ENCODE measurements at regions not wholly inside any gene's neighbourhood (a gene's known extent, or its start where the extent isn't known, plus 50 kb on each side); places are given as distances from the start of the nearest gene placed in this dataset.
"Not testable (repeated sequence)": the region's sequence is repeated elsewhere in the genome, so short reads cannot be mapped to it uniquely, and the experiment has no call there.

DNA sequence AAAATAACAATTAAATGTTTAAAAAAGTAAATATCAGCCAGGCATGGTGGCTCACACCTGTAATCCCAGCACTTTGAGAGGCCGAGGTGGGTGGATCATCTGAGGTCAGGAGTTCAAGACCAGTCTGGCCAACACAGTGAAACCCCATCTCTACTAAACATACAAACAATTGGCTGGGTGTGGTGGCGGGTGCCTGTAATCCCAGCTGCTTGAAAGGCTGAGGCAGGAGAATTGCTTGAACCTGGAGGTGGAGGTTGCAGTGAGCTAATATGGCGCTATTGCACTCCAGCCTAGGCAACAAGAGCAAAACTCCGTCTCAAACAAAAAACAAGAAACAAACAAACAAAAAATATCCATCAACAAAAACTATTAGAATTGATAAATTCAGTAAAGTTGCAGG lies 77.5 kb downstream of the SNX5 start:
- DNase-seq (ENCODE audit: low spot score), result not testable (repeated sequence)

- DNase-seq (ENCODE audit: low spot score), result no peak
Observed at GRCh38 chr20:17890330-17890729, 78.3 kb downstream of the SNX5 start.

DNA sequence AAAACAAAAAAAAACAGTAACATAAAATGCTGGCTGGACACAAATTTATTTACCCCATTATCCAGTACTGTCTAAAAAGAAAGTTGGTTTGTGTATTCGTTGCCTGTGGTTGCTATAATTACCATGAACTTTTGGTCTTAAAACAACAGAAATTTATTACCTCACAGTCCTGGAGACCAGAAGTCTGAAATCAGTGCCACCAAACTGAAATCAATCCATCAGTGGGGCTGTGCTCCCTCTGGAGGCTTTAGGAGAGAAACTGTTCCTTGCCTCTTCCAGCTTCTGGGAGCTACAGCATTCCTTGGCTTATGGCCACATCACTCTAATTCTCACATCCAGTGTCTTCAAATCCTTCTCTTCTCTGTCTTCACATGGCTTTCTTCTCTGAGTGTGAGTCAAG lies 79.4 kb downstream of the SNX5 start:
- DNase-seq (ENCODE audit: low spot score), result no peak

DNA sequence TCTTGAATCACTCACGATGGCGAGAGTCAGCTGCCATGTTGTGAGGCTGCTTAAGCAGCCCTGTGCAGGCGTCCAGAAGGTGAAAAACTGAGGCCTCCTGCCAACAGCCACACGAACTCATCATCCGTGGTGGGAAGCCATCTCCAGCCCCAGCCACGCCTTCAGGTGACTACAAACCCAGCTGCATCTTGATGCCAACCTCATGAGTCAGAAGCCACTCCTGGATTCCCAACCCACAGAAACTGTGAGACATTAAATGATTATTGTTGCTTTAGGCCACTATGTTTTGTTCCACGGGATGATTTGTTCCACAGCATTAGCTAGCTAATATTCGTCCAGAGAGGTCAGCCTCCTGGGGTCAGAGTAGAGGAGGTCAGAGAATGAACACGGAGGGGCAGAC lies 80.5 kb downstream of the SNX5 start:
- no peak for DNase-seq (ENCODE audit: low spot score)

GRCh38 chr20:17887331-17888030 lies 81.1 kb downstream of the SNX5 start:
- DNase-seq (ENCODE audit: low spot score), result peak; percentile 77

DNA sequence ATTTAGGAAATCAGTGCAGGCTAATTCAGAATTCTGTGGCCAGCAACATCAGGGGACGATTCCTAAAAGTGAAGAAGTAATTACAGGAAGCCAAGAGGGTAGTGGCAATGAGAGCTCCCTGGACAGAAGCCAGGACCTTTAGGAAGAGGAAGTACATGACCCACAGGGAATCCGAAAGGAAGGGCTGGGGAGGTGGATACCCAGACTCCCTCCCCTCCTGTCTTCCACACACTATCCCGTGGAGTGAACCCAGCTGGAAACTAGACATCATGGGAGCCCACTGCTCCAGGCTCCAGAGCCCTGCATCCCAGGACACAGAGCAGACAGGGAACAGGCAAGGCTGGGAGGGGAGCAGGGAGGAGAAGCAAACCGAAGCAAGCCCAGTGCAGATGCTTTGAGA lies 83.0 kb downstream of the SNX5 start:
- no peak for DNase-seq (ENCODE audit: low spot score)

DNA sequence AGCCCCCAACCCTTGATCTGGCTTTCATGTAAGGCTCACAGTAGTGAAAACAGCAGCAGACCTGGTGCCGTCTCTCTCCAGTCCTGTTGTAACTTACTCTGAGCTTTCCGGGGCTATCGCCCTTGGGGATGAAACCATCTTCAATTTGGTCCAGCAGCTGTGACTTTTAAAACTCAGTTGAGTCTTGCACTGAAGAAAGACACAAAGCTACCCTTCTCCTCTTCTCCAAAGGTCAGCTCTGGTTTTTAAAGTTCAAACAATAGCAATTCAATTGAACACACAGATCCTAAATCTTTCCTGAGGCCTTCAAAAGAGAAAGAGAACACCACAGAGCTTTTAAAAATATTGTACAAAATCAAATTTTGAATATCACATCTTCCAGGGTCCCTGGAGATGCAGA lies 83.5 kb downstream of the SNX5 start:
- no peak for DNase-seq (ENCODE audit: low spot score)

DNA sequence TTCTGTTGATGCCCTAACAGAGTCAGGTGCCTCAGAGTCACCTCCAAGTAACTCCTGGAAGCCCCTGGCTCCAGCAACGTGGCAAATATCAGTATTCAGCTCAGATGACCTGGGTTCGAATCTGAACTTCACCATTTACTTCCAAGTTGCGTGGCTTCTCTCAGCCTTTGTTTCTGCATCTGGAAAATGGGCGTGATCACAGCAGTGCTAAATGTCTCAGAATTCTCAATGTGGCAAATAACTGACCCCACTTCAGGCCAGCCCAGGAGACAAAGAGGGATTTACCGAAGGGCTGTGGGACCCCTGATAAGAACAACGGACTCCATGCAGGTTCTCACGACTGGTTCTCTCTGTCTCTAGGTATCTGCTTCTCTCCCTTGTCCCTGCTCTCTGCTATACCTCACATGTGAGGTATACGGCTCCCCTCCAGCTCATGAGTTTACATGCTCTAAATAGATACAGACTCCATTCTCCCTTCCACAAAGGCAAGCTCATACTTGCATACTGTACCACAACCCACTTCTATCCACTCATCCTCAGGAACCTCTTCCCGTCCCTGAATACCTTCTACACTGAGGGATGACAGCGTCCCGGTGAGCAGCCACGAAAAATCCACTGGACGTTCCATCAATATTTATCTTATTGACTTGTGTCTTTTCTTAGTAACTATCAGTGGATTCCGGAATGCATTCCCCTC lies 84.1 kb downstream of the SNX5 start:
- DNase-seq (ENCODE audit: low spot score), result no peak

- DNase-seq (ENCODE audit: low spot score), result no peak
Observed at GRCh38 chr20:17883592-17884306, 84.8 kb downstream of the SNX5 start.

GRCh38 chr20:17882834-17883591 lies 85.6 kb downstream of the SNX5 start:
- DNase-seq (ENCODE audit: low spot score), result no peak

GRCh38 chr20:17882065-17882833 lies 86.3 kb downstream of the SNX5 start:
- peak; percentile 90 for DNase-seq (ENCODE audit: low spot score)

GRCh38 chr20:17881741-17882064 lies 86.9 kb downstream of the SNX5 start:
- no peak for DNase-seq (ENCODE audit: low spot score)

DNA sequence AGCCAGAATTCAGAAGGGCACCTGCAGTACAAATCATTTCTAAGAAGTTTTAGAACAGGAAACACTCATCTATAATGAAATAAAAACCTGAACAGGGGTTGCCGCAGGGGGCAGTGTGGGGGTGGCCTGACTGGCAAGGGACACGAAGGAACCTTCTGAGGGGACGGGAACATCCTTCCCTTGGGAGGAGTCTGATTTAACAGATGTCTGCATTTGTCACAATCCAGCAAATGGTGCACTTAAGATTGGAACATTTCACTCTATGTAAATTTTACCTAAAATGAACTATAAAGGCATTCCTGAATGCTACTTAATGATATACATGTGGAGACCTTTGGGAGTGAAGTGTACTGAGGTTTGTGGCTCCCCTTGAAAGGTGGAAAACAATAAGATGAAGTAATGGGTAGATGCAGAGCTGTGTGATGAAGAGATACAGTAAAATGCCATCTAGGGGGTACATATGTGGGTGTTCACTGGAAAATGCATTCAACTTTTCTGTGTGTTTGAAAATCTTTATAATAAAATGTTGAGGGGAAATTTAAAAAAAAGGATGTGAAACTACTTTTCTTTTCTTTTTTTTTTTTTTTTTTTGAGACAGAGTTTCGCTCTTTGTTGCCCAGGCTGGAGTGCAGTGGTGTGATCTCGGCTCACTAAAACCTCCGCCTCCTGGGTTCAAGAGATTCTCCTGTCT lies 89.5 kb downstream of the SNX5 start:
- no peak for DNase-seq (ENCODE audit: low spot score)

DNA sequence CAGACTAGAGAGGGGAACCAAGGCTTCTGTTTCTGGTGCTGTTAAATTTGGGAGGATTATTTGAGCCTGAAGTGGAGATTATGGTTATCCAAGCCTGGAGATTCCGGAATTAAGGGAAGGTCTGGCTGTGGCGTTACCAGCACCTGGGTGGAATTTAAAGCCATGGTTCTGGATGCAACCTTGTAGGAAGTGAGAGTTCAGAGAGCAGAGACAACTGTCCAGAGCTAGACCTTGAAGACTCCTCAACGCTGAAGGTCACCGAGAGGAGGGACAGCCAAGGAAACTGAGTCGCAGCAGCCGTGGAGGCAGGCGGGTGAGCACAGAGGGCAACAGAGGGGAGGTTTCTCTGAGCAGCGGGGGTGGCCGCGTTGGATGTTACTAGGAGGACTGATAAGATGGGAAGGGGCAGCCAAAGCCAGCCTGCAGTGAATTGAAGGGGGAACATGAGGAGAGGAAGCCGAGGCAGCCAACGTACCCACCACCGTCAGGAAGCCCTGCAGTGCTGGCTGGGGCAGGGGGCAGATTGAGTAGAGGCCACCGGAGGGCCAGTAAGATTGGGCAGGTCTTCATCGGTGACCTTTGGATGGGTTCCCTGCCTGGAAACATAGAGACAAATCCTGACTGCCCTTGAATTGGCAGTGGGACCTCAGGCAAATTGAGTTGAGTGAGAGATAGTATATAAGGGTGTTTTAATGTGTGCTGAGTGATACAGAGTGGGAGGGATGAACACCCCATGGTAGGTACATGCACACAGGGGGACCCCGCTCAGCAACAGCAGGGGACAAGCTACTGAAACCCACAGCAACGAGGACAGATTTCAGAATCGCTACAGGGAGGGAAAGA lies 90.3 kb downstream of the SNX5 start:
- DNase-seq (ENCODE audit: low spot score), result no peak

GRCh38 chr20:17875981-17876385 lies 92.6 kb downstream of the SNX5 start:
- DNase-seq (ENCODE audit: low spot score), result no peak

GRCh38 chr20:17875106-17875980 lies 93.3 kb downstream of the SNX5 start:
- DNase-seq (ENCODE audit: low spot score), result peak; percentile 62

- DNase-seq (ENCODE audit: low spot score), result no peak
Observed at GRCh38 chr20:17874271-17875105, 94.1 kb downstream of the SNX5 start.

Measured in COLO829 (cell line).